NCI-H2107 treated with DMSO at 0.1 percent for 48 hours (cell line): ENCODE measurements at regions not wholly inside any gene's neighbourhood (a gene's known extent, or its start where the extent isn't known, plus 50 kb on each side); places are given as distances from the start of the nearest gene placed in this dataset.

Experiments
- DNase-seq: peaks from one replicate; lab custom pipeline; 2025; ENCODE audit not compliant: unreplicated experiment; lab: John Stamatoyannopoulos, UW

DNA sequence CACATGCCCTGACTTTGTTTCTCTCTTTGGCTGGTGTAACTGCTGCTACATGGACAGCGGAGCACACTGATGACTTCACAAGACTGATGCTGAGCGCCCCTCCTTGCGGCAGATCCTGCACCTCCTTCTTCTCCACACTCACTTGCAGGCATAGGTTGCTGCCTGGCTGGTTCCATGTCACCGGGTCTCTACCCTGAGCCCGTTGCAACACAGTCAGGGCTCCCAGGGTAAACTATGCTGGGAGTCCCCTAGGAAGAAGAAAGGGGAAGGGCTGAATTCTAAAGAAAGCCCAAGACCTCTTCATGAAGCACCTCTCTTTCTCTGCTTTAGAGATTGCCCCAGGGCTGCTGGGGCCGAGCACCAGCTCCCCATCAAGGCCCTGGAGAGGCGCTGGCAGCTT lies 83.3 kb upstream of the DUSP22 start:
- no peak for DNase-seq

- DNase-seq: no peak
These were observed 82.7 kb upstream of the DUSP22 start for GRCh38 chr6:209432-210103.

GRCh38 chr6:210104-210456 lies 82.2 kb upstream of the DUSP22 start:
- DNase-seq: no peak

- peak; percentile 10 for DNase-seq
These were observed 81.4 kb upstream of the DUSP22 start for GRCh38 chr6:210778-211374.

- DNase-seq: no peak
These were observed 80.3 kb upstream of the DUSP22 start for GRCh38 chr6:211871-212497.

DNA sequence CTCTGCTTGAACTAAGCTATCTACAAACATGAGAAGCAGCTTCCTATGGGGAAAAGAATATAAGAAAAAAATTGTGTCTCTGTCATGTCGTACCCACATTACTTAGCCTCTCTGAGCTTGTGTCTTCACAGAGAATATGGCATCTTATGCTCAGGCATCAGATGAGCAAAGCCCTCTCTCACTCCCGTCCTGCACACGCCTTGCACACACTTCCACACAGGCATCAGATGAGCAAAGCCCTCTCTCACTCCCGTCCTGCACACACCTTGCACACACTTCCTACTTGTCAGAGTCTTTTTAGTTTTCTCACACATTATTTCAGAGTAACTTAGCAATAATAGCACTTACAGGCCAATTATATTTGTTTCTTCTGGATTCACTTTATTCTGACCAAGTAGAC lies 79.0 kb upstream of the DUSP22 start:
- no peak for DNase-seq

DNA sequence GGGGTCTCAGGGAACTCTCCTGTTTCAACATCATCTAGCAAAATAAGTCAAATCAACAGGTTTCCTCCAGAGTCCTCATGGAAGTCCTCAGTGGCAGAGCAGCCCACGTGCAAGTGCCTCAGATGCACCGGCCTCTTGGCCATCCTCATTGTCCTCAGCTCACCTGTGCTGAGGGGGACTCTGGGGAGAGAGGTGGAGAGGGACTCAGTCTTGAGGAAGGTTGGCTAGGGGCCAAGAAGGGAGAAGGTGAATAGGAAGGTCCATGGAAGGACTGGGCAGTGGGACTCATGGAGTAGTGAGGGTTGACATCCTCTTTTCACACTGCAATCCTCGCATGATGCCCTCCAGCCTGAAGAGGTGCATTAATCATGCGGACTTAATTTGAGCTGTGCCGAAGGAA lies 77.9 kb upstream of the DUSP22 start:
- no peak for DNase-seq

- DNase-seq: peak; percentile 18
These were observed 76.8 kb upstream of the DUSP22 start for GRCh38 chr6:215335-216034.

- no peak for DNase-seq
These were observed 75.1 kb upstream of the DUSP22 start for GRCh38 chr6:217048-217659.

DNA sequence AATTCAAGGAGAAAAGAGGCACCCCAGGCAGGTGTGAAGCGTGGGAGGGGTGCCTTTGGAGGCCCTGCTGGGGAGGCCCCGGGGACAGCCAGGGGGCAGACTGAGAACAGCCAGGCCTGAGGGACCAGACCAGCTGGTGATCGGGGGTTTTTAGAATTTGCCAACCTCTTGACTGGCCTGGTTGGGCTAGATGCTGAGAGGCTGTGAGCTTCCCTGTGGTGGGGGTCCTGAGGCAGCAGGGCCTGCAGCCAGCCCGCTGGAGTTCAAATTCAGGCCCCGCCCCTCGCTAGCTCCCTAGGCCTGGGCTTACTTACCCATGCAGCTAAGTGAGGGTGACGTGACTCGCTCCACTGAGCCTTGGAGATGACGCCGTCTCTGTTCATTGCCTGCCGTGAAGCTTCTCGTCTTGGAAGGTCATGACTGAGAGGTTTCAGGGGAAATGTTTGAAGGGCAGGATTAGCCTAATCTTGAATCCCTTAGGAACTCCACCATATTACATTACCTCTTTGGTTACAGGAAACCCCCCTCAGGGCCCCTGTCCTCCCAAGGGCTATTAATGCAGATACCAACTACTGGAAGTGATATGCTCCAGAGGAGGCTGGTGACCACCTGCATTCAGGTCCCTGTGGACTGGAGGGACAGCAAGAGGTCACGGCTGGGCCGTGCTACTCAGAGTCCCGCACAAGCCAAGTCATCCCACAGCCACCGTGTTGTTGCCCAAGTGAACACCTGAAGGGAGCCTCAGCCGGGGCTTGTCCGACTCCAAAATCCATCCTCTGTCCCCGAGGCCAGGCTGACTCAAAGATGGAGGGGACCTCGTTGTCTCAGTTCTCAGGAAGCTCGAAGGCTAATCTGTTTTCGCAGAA lies 73.9 kb upstream of the DUSP22 start:
- no peak for DNase-seq

- no peak for DNase-seq
These were observed 73.2 kb upstream of the DUSP22 start for GRCh38 chr6:219019-219570.

- DNase-seq: no peak
These were observed 72.6 kb upstream of the DUSP22 start for GRCh38 chr6:219641-220198.

DNA sequence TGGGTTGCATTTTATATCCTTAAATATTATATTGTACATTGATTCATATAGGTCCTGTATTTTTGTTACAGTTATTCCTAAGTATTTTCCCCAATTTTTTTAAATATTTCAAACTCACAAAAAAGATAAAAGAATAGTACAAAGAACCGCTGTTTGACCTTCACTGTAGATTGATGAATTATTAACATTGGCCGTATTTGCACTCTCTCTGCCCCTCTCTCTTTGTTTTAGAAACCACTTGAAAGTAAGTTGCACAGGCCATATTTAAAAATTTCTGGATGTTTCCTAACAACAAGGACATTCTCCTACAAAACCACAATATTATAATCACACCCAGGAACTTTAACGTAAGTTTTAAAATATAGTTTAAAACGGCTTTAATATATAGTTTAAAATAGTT lies 72.0 kb upstream of the DUSP22 start:
- no peak for DNase-seq

DNA sequence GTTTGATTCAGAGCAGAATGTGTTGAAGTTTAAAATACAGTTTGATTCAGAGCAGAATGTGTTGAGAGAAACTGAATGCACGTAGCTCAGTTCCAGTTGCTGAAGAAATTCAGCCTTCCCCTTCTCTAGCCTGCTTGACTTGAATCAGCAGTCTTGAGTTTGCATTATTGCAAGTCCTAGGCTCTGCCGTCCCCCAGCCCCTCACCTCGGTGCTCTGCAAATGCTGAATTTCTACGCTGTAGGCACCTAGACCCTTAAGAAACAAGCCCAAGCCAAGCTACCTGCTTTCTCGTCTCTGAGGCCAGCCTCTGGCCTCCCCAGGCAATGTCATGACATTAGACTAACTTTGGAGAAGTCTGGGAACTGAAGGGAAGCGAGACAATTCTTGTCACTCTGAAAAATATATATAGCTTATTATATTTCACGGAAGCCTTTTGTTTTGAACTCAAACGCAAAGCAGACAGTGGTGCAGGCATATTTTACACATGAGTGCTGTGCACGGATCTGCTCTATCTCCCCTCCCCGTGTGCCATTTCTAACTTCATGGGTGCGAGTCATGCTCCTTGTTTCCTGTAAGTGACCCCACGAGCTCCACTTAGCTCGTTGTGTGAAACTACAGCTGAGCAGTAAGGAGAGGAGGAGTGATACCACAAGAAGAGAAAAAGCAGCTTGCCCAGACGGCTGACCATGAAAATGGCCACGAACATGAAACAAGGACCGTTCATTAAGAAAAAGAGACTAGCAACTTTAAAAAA lies 71.4 kb upstream of the DUSP22 start:
- no peak for DNase-seq

DNA sequence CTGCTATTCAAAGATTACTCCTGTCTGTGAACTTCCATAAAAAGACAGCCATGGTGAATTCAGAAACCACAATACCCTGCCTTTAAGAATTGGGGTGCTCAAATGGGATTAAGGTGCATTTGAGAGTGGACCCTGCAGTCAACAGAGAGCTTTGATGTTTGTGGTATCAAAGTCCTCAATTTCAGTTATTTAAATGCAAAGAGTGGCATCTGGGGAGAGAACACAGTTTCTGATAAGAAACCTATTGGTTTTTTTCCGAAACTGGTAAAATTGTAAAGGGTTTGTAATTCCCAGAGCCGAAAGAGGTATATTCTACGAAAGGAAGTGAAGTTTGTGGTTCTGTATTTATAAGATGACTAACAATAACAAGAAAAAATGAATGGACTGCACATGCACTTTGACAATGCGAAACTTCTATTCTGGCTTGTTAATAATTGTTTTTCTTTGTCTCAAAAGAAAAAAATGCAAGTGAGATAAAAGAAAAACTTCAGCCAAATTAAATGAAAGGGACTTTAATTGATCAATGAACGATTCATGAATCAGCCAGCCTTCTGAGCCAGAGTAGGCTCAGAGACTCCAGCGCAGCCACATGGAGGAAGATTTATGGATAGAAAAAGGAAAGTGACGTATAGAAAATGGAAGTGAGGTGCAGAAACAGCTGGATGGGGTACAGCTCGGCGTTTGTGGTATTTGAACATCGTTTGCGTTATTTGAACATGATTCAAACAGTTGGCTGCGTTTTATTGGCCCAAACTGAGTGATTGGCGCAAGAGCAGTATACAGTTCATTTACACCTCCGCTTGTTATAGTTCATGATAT lies 70.5 kb upstream of the DUSP22 start:
- no peak for DNase-seq

DNA sequence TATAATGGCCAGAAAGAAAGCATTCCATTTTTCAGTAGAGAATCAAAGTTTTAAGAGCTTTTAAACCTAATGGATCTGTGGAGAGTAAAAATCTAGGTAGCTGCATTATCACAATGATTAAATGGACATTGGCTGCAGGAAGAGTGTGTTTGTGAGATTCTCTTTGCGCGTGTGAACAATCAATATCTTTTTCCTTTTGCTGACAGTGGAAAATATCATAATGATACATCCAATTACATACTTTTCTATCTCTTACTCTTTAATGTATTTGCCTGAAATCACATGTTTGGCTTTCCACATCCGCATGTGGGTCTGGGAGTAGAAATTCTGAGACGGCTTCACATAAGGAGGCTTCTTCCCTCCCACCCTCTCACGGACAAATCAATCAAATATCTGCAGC lies 69.8 kb upstream of the DUSP22 start:
- DNase-seq: no peak

DNA sequence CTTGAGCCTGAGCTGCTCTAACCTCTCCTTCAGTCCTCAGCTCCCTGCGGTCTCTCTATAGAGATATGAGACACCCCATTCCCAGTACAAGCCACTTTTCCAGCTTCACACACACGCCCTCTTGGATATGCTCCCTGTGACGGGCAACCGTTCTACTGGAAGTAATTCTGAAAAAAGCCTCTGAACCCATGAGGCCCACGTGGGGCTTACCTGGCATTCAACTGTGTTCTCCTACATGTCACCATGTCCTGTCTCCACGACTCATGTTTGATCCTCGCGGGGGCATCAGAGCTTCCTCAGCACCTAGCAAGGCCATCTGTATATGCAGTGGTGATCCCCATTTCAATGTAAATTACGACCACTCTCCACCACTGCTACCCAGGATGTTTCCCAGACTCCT lies 69.2 kb upstream of the DUSP22 start:
- no peak for DNase-seq

DNA sequence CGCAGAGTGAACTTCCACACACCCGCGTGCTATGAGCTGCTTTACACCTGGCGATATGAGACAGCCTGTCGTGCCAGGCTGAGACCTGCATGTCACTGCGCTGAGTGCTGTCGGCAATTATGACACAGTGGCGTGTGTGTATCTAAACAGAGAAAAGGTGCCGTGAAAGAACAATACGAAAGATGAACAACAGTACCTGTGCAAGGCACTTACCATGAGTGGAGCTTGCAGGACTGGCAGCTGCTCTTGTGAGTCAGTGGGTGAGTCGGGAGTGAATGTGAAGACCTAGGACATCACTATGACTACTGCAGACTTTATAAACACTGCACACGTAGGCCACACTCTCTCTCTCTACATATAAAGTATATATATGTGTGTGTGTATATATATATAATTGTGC lies 68.5 kb upstream of the DUSP22 start:
- DNase-seq: no peak

GRCh38 chr6:224350-224749 lies 67.9 kb upstream of the DUSP22 start:
- DNase-seq: no peak
